Left lung (tissue), 4 donors: ENCODE measurements at regions not wholly inside any gene's neighbourhood (a gene's known extent, or its start where the extent isn't known, plus 50 kb on each side); places are given as distances from the start of the nearest gene placed in this dataset.
A peak's percentile ranks its signal among the peaks of the same experiment; 100 is the strongest.

Experiments used
- ATAC-seq: fragments of 200-7000 bp; cut with Tn5 transposase; one replicate; pipeline ENCODE4 v1.9.1; 2020; ENCODE audit warnings: moderate library complexity
- DNase-seq, 4 donors: peaks; one replicate each; pipeline ENCODE4 v3.0.0-alpha.2; 2013 to 2020
- H3K27ac ChIP-seq, 2 donors: fragments of 200-600 bp; sonication (generic) in 1 of 2; one replicate each; pipeline versions ENCODE4 v1.5.0 to v1.8.0; 2020 to 2021
- H3K27me3 ChIP-seq, 2 donors: fragments of 200-600 bp; sonication (generic) in 1 of 2; one replicate each; pipeline versions ENCODE4 v1.5.0 to v1.8.0; 2020 to 2021
- H3K36me3 ChIP-seq, 2 donors: fragments of 200-600 bp; sonication (generic) in 1 of 2; one replicate each; pipeline versions ENCODE4 v1.5.0 to v1.8.0; 2020 to 2021
- H3K4me1 ChIP-seq, 2 donors: fragments of 200-600 bp; one replicate each; pipeline ENCODE4 v1.8.0; 2021
- H3K4me3 ChIP-seq, 2 donors: fragments of 200-600 bp; sonication (generic) in 1 of 2; one replicate each; pipeline versions ENCODE4 v1.5.0 to v1.8.0; 2020 to 2021; ENCODE audit warnings: mild to moderate bottlenecking in 1 of 2
- H3K9me3 ChIP-seq, 2 donors: fragments of 200-600 bp; sonication (generic) in 1 of 2; one replicate each; pipeline versions ENCODE4 v1.5.0 to v1.8.0; 2020 to 2021
- intact Hi-C, 2 donors: fragments of 100-400 bp; cut with DNase I; formaldehyde crosslinking; loops; one replicate each; pipeline versions ENCODE4 v1.11.2 to v1.14.2; 2022
- TF ChIP-seq, protein P1 (sequence below), 2 donors: fragments of 200-600 bp; sonication (generic) in 1 of 2; IDR thresholded peaks; one replicate each; pipeline versions ENCODE4 v1.5.0 to v1.8.0; 2021; ENCODE audit warnings: antibody characterized with exemption in 2 of 2
- donor health status: DM: no; HTN: yes; CAD: no.
- donor health status: DM: no; HTN: no; CAD: no.

- intact Hi-C loops, result no loop called here
- ATAC-seq, result no peak
- no peak overlapping the region for H3K4me3 ChIP-seq
- H3K9me3 ChIP-seq, result peaks cover 0 to 6% of the 10 kb centered on the region in 2 donors
- no peaks in the 10 kb centered on the region for H3K27me3 ChIP-seq
- TF ChIP-seq, protein P1, sequence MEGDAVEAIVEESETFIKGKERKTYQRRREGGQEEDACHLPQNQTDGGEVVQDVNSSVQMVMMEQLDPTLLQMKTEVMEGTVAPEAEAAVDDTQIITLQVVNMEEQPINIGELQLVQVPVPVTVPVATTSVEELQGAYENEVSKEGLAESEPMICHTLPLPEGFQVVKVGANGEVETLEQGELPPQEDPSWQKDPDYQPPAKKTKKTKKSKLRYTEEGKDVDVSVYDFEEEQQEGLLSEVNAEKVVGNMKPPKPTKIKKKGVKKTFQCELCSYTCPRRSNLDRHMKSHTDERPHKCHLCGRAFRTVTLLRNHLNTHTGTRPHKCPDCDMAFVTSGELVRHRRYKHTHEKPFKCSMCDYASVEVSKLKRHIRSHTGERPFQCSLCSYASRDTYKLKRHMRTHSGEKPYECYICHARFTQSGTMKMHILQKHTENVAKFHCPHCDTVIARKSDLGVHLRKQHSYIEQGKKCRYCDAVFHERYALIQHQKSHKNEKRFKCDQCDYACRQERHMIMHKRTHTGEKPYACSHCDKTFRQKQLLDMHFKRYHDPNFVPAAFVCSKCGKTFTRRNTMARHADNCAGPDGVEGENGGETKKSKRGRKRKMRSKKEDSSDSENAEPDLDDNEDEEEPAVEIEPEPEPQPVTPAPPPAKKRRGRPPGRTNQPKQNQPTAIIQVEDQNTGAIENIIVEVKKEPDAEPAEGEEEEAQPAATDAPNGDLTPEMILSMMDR (IDR thresholded peaks at IDR 0.05), result no peak
- H3K27ac ChIP-seq, result no peak overlapping the region
- H3K36me3 ChIP-seq, result no peaks in the 10 kb centered on the region
- no peaks in the 10 kb centered on the region for H3K4me1 ChIP-seq
- DNase-seq, result no peak
These were observed 350.5 kb downstream of the DHX35 start for GRCh38 chr20:39312676-39313075.

GRCh38 chr20:39311851-39312506, 349.8 kb downstream of the DHX35 start:
- H3K9me3 ChIP-seq, result peaks cover 0 to 6% of the 10 kb centered on the region in 2 donors

DNA sequence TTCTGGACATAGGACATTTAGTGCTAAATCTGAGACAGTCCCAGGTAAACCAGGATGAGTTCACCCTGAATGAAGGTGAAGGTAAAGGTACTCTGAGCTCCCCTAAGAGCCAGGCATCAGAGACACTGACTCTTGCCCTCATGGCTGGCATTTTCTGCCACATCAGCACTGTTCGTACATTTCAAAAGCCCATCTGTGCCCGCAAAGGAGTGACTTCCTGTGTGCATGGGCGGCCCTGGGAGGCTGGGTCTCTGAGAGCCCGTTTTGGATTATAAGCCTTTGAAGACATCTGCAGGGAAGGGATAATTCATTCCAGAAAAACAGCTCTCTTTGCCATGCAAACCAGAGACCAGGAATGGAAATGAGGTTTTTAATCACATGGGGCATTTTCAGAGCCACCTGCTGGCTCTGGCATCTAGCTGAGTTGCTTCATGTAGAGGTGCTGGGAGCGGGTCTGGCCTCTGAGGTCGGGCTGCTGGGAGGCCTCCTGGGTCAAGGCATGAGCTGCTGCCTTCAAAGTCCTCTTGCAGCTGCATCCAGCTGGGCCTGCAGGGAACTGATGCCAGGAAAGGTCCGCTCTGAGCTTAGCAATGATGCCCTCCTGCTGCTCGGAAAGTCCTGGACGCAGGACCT, 348.3 kb downstream of the DHX35 start:
- DNase-seq (peak in 1 of 4 donors; percentile 19), ATAC-seq (no peak)
- H3K27ac ChIP-seq, result no peak overlapping the region
- no peaks in the 10 kb centered on the region for H3K36me3 ChIP-seq
- H3K9me3 ChIP-seq, result peaks cover 0 to 6% of the 10 kb centered on the region in 2 donors
- H3K27me3 ChIP-seq, result no peaks in the 10 kb centered on the region
- H3K4me1 ChIP-seq, result no peaks in the 10 kb centered on the region
- H3K4me3 ChIP-seq, result no peak overlapping the region
- intact Hi-C loops, result no loop called here
- TF ChIP-seq, protein P1 (IDR thresholded peaks at IDR 0.05), result no peak

More at GRCh38 chr20:39311851-39312506, 349.8 kb downstream of the DHX35 start:
- TF ChIP-seq, protein P1 (IDR thresholded peaks at IDR 0.05), result no peak
- intact Hi-C loops, result no loop called here
- Histone ChIP-seq H3K4me3 (no peak overlapping the region), H3K27me3 (no peaks in the 10 kb centered on the region), H3K4me1 (no peaks in the 10 kb centered on the region), H3K36me3 (no peaks in the 10 kb centered on the region), H3K27ac (no peak overlapping the region)
- DNase-seq (no peak), ATAC-seq (no peak)

GRCh38 chr20:39309458-39309857, 347.3 kb downstream of the DHX35 start:
- H3K36me3 ChIP-seq, result no peaks in the 10 kb centered on the region
- TF ChIP-seq, protein P1 (IDR thresholded peaks at IDR 0.05), result no peak

GRCh38 chr20:39302312-39302711, 340.2 kb downstream of the DHX35 start:
- H3K27ac ChIP-seq, result no peak overlapping the region
- peaks cover 0 to 9% of the 10 kb centered on the region in 2 donors for H3K4me1 ChIP-seq
- DNase-seq (no peak), ATAC-seq (no peak)
- no peak overlapping the region for H3K4me3 ChIP-seq
- H3K36me3 ChIP-seq, result no peaks in the 10 kb centered on the region
- TF ChIP-seq, protein P1 (IDR thresholded peaks at IDR 0.05), result no peak
- H3K9me3 ChIP-seq, result no peaks in the 10 kb centered on the region
- intact Hi-C loops, result no loop called here
- H3K27me3 ChIP-seq, result no peaks in the 10 kb centered on the region

More at GRCh38 chr20:39309458-39309857, 347.3 kb downstream of the DHX35 start:
- DNase-seq (no peak), ATAC-seq (no peak)
- intact Hi-C loops, result no loop called here
- Histone ChIP-seq H3K9me3 (peaks cover 0 to 6% of the 10 kb centered on the region in 2 donors), H3K27ac (no peak overlapping the region), H3K27me3 (no peaks in the 10 kb centered on the region), H3K4me3 (no peak overlapping the region), H3K4me1 (no peaks in the 10 kb centered on the region)
